ENCODE measurements at regions not wholly inside any gene's neighbourhood (a gene's known extent, or its start where the extent isn't known, plus 50 kb on each side); places are given as distances from the start of the nearest gene placed in this dataset.

DNA sequence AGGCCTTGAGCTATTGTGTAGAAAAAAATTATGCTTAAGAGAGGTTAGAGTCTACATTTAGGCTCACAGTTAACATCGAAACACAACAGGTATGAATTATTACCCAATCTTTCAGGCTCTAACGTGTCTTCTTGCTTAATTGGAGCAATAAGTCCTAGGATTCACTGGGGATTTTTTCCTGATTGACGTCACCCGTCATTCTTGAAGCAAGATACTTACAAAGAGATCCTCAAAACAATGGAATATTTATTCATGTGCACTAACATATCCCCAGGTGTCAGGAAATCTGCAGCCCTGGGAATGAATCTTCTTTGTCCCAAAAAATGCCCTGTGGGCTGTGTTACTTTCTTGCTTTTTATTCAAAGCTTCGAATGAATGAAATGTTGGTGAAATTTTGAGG lies 413.5 kb downstream of the NFIB start:
- TF ChIP-seq POLR2A (IDR thresholded peaks at IDR 0.05; ENCODE audit: low read depth, low read length) = no peak
- no peak for TF ChIP-seq POLR2AphosphoS5 (IDR thresholded peaks at IDR 0.05; ENCODE audit: low read depth, low read length)
- TF ChIP-seq TAF1 (IDR thresholded peaks at IDR 0.05; ENCODE audit: borderline replicate concordance, low read depth, low read length) = no peak

Measured in GM12892 (cell line).